GM21526 (cell line): ENCODE measurements at regions not wholly inside any gene's neighbourhood (a gene's known extent, or its start where the extent isn't known, plus 50 kb on each side); places are given as distances from the start of the nearest gene placed in this dataset.

ENCODE experiments used
- ATAC-seq: cut with Tn5 transposase; IDR thresholded peaks from one replicate; pipeline ENCODE4 v1.9.1; 2021; ENCODE audit warnings: moderate library complexity; ENCODE audit not compliant: unreplicated experiment, low FRiP score

DNA sequence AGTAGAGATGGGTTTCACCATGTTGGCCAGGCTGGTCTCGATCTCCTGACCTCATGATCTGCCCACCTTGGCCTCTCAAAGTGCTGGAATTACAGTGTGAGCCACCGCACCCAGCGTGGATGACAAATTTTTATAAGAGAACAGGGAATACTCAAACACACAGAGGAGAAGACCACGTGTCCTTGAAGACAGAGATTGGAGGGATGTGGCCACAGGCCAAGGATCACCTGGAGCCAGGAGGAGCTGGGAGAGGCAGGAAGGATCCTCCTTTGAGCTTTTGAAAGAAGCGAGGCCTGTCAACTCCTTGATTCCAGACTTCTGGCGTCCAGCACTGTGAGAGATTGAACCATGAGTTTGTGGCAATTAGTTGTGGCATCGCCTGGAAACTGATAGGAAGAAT lies 1049.5 kb downstream of the TBC1D22A start:
- ATAC-seq: no peak

GRCh38 chr22:47810505-47811500 lies 1048.4 kb downstream of the TBC1D22A start:
- no peak for ATAC-seq

DNA sequence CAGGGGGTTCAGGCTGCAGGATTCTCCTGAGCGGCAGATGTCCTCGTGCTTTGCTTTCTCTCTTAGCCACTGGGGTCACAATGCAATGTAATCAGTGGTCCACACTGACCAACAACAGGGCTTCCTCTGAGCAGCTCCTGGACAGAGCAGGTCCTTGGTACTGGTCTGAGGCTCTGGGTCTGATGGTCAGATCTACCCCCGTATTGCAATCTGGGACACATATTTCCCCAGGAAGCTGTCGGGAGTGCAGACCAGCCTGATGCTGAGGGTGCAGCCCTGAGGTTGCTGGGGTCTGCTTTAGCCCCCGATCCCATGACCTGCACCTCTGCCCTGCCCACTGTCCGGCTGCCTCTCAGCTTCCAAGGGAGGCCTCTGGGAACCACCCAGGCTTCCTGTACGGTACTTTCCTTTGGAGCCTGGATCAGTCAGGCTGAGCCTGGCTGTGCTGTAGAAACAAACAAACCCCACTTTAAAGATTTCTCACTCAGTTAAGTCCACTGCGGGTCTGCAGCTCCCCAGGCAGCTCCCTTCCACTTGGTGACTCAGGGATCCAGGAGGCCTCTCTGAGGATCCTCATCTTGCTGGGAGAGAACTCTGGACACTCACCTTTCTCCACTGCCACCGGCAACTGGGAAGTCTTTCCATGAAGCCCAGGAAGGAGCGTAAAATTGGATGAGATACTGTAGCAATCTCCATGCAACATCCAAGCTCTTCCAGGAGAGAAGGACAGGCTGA lies 1046.6 kb downstream of the TBC1D22A start:
- ATAC-seq: no peak

GRCh38 chr22:47808236-47808635 lies 1045.8 kb downstream of the TBC1D22A start:
- no peak for ATAC-seq

- no peak for ATAC-seq
Observed at GRCh38 chr22:47807506-47807905, 1045.1 kb downstream of the TBC1D22A start.

- ATAC-seq: no peak
Observed at GRCh38 chr22:47806894-47807293, 1044.4 kb downstream of the TBC1D22A start.

DNA sequence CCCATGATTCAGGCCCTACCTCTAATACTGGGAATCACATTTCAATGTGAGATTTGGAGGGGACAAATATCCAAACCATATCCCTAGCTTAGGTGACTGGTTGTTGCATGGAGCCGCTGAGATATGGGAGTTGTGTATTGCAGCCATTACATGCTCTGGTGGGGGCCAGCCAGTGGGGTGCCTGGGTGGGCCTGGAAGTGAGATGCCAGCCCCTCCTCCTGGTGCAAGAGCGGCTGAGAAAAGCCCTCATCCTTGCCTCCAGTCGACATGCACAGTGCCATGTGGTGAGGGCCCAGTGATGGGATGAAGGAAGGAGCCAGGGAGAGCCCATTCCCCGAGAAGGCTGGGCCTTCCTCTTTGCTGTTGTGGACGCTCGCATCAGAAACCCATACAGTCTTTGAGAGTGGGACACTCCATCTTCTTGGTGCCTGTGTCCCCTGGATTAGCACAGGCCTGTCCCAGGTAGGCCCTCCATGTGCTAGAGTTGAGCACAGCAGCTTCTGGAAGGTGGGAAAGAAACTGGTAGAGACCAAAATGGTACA lies 1043.0 kb downstream of the TBC1D22A start:
- ATAC-seq: no peak

DNA sequence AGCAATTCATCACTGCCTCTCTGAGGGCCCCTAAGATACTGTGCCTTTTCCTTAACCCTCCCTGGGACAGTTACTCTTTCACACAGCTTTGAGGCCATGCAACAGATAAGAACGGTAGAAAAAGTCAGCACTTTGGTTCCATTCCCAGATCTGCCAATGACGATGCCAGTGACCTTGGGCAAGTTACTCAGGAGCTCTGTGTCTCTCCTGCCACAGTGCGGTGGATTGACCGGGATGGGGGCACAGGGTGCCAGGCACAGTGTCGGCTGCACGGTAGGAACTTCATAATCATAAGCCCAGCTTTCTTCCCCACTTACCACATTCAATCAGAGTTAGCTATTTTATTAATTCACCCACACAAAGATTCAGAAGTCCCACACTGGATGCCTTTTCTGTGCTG lies 1041.8 kb downstream of the TBC1D22A start:
- no peak for ATAC-seq

DNA sequence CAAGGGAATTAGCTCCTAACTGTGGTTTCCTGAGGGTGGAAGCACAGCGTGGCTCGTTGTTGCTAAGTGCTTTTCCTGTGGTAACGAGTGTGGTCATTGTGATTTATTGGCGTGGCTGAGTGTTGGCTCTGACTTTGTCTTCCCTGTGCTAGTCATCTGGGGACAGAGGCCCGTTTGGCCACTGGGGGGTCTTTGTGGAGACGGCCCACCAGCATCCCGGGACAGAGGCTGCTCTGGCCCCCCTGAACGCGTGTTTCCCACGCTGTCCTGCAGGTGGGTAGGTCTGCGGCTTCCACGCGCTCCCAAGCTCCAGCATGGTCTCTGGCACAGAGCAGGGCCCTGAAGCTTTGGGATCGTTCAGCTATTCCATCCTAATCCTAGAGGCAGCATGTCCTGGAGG lies 1040.0 kb downstream of the TBC1D22A start:
- no peak for ATAC-seq

DNA sequence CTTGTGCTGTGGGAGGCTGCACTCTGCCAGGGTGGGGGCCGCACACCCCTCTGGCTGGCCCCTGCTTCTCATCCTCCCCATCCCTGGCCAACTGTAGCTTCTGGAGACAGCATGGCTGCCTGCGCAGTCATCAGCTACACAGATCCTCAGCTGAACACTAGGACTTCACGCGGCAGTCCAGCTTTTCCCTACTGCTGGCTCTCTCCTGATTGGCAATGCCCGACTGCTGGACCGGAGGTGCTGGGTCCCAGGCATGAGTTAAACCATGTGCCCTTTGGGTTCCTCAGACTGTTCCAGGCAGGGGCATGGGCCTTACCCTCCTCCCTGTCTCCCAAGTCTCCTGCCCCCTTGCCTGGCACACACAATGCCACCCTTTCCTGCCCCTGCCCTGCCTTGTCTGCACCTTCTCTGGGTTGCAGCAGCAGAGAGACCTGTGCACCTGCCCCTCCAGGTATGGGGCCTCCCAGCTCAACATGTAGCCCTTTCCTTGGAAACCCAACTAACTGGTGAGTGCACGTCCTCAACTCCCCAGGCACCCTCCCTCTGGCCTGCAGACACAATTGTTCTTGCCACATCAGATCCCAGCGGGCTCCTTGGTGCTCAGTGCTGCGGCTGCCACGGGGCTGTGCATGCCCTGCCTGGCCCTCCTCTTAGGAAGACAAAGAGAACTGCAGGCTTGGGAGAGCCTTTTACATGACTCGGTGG lies 1039.2 kb downstream of the TBC1D22A start:
- ATAC-seq: no peak

GRCh38 chr22:47798229-47798628 lies 1035.8 kb downstream of the TBC1D22A start:
- ATAC-seq: no peak

- no peak for ATAC-seq
Observed at GRCh38 chr22:47797342-47797945, 1035.0 kb downstream of the TBC1D22A start.

- no peak for ATAC-seq
Observed at GRCh38 chr22:47796128-47796908, 1033.9 kb downstream of the TBC1D22A start.

- no peak for ATAC-seq
Observed at GRCh38 chr22:47795477-47796127, 1033.2 kb downstream of the TBC1D22A start.

GRCh38 chr22:47794851-47795250 lies 1032.4 kb downstream of the TBC1D22A start:
- ATAC-seq: no peak

DNA sequence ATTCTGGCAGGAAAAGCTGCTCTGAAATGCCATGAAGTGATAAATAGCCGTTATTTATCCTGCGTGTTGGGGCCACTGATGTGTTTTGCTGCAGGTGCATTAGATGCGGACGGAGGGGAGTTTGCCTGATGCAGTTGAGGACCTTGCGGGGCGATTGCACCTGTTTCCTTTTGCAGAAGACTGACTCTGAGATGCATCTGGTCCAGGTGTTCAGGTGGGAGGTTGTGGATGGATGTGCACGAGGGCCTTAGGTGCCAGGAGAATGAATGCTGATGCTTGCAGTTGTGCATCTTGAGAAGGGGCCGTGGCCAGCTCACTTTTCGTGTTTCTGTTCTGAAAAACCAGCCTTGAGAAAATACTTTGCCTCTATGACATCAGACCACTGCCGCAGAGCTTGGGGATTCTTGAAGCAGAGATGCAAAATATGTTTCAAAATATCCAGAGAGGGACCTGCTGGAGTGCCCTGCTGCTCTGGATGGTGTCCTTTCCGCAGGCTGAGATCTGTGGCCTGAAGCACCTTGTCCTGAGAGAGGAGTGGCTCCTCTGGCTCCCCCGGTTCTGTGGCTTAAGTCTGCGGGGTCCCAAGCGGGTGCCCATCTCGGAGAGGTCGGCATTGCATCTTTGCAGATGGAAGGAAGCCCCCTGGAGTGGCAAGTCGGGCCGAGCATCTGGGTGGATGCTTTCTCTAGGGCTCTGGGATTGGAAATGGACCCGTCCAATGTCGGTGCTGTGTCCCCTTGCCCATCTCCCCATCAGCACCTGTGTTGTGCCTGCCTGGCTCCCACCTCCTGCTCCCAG lies 1031.1 kb downstream of the TBC1D22A start:
- no peak for ATAC-seq

DNA sequence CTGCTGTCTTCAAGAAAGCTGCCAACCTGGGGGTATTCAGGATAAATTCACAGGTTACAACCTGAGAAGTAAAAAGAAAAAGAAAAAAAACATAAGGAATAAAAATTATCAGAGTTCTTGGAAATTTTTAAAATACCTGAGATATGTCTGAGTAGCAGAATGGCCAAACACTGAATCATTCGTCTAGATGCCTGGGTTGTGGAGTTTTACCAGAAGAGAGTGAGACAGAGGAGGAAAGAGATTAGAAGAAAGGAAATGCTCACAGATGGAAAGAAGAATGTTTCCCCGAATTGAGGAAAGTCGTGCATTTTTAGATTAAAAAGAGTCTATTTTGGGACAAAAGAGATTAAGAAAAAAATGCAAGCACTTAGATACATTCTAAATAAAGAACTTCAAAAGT lies 1026.7 kb downstream of the TBC1D22A start:
- ATAC-seq: no peak

DNA sequence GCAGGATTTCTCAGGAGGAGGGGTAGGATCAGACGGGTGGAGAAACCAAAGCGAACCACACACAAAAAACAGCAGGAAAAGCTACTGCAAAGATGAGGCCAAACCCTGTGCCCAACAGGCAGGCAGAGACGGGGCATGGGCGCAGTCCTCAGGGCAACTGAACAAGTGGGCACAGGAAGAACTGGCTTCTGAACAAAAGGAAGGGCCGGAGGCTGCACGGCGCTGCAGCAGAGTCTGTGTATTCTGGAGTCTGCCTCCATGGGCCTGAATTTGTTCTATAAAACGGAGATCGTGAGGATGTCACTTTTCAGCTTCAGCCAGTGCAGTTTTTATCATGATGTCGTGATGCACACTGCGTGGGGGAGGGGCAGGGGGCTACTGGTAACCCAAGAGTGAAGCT lies 1026.0 kb downstream of the TBC1D22A start:
- no peak for ATAC-seq
